ENCODE measurements at regions not wholly inside any gene's neighbourhood (a gene's known extent, or its start where the extent isn't known, plus 50 kb on each side); places are given as distances from the start of the nearest gene placed in this dataset.
"Not testable (repeated sequence)": the region's sequence is repeated elsewhere in the genome, so short reads cannot be mapped to it uniquely, and the experiment has no call there.

DNA sequence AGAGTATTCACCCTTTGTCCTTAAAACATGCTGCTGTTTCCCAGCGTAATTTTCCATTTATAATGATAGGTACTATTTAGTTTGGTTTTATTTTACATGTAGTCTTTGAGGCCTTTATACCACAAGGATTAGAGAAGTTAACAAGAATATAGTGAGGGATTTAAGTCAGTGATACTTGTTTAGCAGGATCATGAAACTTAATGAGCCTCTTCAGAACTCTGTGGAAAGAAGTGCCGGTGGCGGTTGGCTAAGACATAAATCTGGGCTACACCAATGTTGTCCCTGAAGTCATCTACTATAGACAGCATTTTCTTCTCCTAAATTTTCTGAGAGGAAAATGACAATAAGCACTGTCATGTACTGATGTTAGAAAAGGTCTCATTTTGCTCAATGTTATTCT lies 1226.0 kb upstream of the SEL1L start:
- DNase-seq = no peak

- DNase-seq = no peak
Observed at GRCh38 chr14:82766123-82766522, 1232.5 kb upstream of the SEL1L start.

DNA sequence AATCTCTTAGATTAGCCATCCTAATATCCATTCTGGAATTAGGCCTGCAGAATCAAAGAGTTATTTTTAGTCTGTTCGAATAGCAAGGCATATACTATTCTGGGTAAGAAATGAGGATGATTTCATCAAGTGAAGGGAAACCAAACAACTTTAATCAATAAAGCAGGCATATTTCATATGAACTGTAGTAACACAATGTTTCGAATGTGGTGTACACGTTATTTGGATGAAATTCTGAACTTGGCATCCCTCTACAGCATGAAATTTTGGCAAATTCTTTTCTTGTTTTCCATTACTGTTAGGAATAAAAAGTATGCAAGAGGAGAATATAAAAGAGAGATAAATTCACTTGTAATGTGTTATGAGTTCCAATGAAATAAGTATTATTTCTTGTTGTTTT lies 1233.3 kb upstream of the SEL1L start:
- DNase-seq = no peak

- no peak for DNase-seq
Observed at GRCh38 chr14:82776958-82777357, 1243.3 kb upstream of the SEL1L start.

DNA sequence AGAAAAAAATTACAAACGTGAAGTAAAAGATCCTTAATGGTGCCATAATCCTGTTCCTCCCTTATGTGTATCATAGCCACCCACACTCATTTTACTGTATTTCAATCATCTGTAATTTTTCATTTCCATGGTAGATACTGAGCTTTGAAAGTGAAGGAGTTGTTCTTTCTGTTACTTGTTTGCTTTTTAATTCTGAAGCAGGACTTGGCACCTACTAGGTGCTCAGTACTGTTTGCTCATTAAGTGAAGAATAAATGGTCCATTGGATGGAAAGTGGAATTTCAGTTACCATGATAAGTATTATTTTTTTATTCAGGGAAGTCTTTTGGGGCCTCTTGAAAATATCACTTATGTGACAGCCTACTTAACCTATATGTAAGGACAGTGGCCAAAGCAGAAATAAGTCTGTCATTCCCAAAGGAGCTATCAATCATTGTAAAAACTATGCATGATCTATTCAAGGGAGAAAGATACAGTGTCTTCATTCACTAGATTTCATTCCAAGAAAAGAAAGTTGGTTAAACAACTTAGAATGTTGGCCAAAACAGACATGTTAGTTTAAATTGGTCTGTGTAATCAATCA lies 1244.4 kb upstream of the SEL1L start:
- no peak for DNase-seq

DNA sequence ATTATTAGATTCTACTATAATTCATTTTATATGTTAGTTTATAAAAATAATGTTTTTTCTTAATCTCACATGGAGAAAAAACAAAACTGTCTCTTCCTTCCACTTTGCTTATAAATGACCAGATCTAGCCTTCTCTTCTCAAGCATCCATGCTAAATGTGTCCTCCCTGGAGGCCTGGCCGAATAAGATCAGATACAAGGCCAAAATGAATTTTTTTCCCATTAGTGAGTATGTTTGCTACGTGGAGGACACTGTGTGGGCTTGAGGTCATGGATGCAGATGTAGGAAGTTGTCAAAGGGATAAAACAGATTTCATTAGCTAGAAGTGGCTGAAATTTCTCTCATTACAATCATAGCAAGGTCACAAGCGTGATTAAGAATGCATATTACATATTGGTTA lies 1244.9 kb upstream of the SEL1L start:
- no peak for DNase-seq

GRCh38 chr14:82779301-82779700 lies 1245.6 kb upstream of the SEL1L start:
- no peak for DNase-seq

- no peak for DNase-seq
Observed at GRCh38 chr14:82785756-82786482, 1252.3 kb upstream of the SEL1L start.

- no peak for DNase-seq
Observed at GRCh38 chr14:82786483-82786880, 1252.8 kb upstream of the SEL1L start.

GRCh38 chr14:82796086-82796485 lies 1262.4 kb upstream of the SEL1L start:
- DNase-seq = no peak

GRCh38 chr14:82798276-82798675 lies 1264.6 kb upstream of the SEL1L start:
- no peak for DNase-seq

- no peak for DNase-seq
Observed at GRCh38 chr14:82805892-82806825, 1272.5 kb upstream of the SEL1L start.

DNA sequence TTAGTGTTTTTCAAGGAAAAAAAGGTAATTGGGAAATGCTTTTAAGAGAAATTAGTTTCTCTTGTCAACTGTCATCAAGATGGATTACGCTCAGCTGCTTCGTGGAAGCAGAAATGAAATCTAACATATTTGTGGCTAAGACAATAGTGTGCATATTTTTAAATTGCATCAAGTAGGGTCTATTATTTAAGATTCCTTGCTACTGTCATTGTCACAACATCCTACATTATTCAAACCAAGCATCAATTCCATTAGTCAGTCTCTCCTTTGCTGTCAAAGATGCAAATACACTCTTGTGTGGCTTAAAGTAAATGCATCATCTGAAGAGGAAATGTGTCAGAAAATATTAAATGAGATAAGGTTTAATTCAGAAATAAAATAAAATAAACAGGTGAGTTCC lies 1277.6 kb upstream of the SEL1L start:
- no peak for DNase-seq

DNA sequence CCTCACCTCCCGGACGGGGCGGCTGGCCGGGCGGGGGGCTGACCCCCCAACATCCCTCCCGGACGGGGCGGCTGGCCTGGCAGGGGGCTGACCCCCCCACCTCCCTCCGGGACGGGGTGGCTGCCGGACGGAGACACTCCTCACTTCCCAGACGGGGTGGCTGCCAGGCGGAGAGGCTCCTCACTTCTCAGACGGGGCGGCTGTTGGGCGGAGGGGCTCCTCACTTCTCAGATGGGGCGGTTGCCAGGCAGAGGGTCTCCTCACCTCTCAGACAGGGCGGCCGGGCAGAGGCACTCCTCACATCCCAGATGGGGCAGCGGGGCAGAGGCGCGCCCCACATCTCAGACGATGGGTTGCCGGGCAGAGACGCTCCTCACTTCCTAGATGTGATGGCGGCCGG lies 1280.7 kb upstream of the SEL1L start:
- DNase-seq = not testable (repeated sequence)

- DNase-seq = no peak
Observed at GRCh38 chr14:82830596-82830995, 1296.9 kb upstream of the SEL1L start.

GRCh38 chr14:82836256-82836950 lies 1302.8 kb upstream of the SEL1L start:
- DNase-seq = no peak

DNA sequence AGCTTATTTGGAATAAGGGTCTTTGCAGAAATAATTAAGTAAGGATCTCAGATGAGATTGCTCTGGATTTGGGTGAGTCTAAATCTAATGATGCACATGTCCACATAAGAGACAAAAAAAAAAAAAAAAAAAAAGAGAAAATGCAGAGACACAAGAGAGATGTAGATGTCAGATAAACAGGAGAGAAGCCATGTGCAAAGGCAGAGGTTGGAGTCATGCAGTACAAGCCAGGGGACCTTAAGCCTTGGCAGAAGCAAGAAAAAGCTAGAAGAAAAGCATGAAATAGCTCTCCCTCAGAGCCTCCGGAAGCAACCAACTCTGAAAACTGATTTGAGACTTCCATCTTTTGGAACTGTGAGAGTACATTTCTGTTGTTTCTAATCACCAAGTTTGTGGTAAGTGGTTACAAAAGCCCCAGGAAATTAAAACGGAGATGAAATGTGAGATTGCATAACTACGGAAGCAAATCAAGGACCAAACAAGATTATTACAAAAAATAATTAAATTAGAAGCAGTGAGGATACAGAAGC lies 1304.0 kb upstream of the SEL1L start:
- no peak for DNase-seq

- no peak for DNase-seq
Observed at GRCh38 chr14:82850576-82850975, 1316.9 kb upstream of the SEL1L start.

DNA sequence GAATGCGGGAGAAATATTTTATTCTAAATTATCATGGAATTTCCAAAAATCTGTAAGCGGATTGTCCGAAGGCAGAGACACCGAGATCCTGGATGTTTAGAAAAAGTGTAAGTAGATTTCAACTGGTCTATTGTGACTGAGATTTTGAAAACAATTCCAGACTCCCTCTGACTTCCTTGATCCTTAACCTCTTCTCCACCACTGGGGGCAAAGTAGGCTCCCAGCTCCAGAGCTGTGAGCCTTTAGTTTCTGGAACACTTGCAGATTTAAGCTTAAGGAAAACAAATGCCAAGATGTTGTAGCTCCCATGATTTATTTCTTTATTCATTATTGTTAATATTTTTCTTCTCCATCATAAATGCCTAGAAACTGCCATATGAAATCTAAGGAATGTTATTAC lies 1320.5 kb upstream of the SEL1L start:
- DNase-seq = no peak

DNA sequence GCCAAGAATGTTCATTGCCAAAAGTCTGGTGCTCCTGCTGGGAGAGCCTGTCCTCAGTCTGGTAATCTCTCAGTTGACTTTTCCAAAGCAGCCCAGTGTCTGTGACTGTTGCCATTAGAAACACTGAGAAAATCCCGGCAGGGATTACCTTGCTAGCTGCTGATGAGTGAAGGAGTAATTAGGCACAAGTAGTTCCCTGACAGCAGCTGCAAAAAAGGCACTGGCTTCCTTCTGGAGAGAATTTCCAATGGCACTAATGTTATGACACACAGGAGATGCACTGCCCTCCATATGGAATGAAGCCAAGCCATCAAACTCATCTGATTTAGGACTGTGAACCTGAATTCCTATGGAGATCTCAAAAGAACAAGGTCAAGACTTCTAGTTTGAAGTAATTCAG lies 1321.2 kb upstream of the SEL1L start:
- DNase-seq = no peak

- DNase-seq = no peak
Observed at GRCh38 chr14:82855912-82856391, 1322.3 kb upstream of the SEL1L start.

GRCh38 chr14:82861313-82861712 lies 1327.7 kb upstream of the SEL1L start:
- no peak for DNase-seq

GRCh38 chr14:82872494-82872893 lies 1338.8 kb upstream of the SEL1L start:
- no peak for DNase-seq
